NCI-H2227 (cell line): ENCODE measurements at regions not wholly inside any gene's neighbourhood (a gene's known extent, or its start where the extent isn't known, plus 50 kb on each side); places are given as distances from the start of the nearest gene placed in this dataset.
"Not testable (repeated sequence)": the region's sequence is repeated elsewhere in the genome, so short reads cannot be mapped to it uniquely, and the experiment has no call there.

Source experiments
- DNase-seq: peaks from one replicate; lab custom pipeline; 2025; ENCODE audit not compliant: unreplicated experiment; lab: John Stamatoyannopoulos, UW

GRCh38 chr1:67908250-67908936 lies 75.1 kb upstream of the GNG12 start:
- DNase-seq, result no peak

- DNase-seq, result not testable (repeated sequence)
Measured at GRCh38 chr1:67907467-67907866, 74.2 kb upstream of the GNG12 start.

GRCh38 chr1:67906015-67906414 lies 72.7 kb upstream of the GNG12 start:
- not testable (repeated sequence) for DNase-seq

- not testable (repeated sequence) for DNase-seq
Measured at GRCh38 chr1:67902546-67903223, 69.4 kb upstream of the GNG12 start.

GRCh38 chr1:67898033-67898726 lies 64.9 kb upstream of the GNG12 start:
- DNase-seq, result no peak

- no peak for DNase-seq
Measured at GRCh38 chr1:67897270-67897949, 64.1 kb upstream of the GNG12 start.

- no peak for DNase-seq
Measured at GRCh38 chr1:67896826-67897225, 63.6 kb upstream of the GNG12 start.

GRCh38 chr1:67894981-67895735 lies 61.9 kb upstream of the GNG12 start:
- DNase-seq, result no peak

- DNase-seq, result no peak
Measured at GRCh38 chr1:67893126-67893495, 59.8 kb upstream of the GNG12 start.

- no peak for DNase-seq
Measured at GRCh38 chr1:67892476-67893125, 59.3 kb upstream of the GNG12 start.

- DNase-seq, result no peak
Measured at GRCh38 chr1:67890857-67891256, 57.6 kb upstream of the GNG12 start.

- no peak for DNase-seq
Measured at GRCh38 chr1:67889953-67890567, 56.8 kb upstream of the GNG12 start.

- DNase-seq, result no peak
Measured at GRCh38 chr1:67889466-67889865, 56.2 kb upstream of the GNG12 start.

- no peak for DNase-seq
Measured at GRCh38 chr1:67888216-67889106, 55.2 kb upstream of the GNG12 start.

GRCh38 chr1:67887146-67887545 lies 53.9 kb upstream of the GNG12 start:
- DNase-seq, result no peak

- no peak for DNase-seq
Measured at GRCh38 chr1:67886076-67886475, 52.8 kb upstream of the GNG12 start.

GRCh38 chr1:67883069-67883468 lies 49.8 kb upstream of the GNG12 start:
- DNase-seq, result no peak
